ENCODE measurements at regions not wholly inside any gene's neighbourhood (a gene's known extent, or its start where the extent isn't known, plus 50 kb on each side); places are given as distances from the start of the nearest gene placed in this dataset.

DNA sequence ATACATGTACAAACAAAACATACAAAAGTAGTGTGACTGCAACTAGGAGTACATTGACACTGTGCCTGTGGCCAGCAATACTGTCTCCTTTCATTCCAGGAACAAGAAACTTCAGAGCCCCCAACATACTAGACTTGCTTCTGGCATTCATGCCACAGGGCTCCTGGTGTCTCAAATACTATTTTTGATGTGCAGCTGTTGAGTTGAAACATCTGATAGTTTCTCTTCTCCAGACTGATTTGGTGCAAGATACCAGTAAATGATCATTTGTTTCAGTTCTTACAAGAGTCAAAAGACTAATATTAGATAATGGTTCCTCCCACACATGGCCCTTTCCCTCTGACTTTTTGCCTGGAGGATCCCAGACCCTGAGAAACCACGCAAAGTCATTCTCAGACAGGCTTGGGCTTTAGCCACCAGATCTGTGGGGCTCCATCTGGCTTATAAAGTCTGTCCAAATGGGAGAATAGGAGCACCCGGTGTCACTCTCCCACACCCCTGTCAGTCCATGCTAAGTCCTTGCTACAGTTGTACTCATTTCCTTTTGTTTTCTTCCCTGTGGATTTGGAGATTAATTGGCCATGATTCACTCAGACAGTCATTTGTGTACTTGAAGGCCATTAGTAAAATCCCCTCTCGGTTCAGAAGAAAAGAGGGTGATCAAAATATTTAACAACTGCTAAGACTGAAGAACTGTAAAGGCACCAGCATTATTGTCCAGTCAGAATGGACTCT, 163.5 kb upstream of the RUNX1 start:
- CTCF ChIA-PET: no interaction called here
- Histone ChIP-seq H3K4me2 (no peak overlapping the region), H3K4me1 (peaks cover 9% of the 10 kb centered on the region), H3K9me3 (no peaks in the 10 kb centered on the region), H3K4me3 (no peak overlapping the region), H3K27ac (no peak overlapping the region)
- no peak for DNase-seq (ENCODE audit: low read depth in 1 of 2, low spot score in 1 of 2)
- FAIRE-seq: no peak
- POLR2A ChIA-PET: no interaction called here
- ATAC-seq: no peak
- TF ChIP-seq, protein P1, sequence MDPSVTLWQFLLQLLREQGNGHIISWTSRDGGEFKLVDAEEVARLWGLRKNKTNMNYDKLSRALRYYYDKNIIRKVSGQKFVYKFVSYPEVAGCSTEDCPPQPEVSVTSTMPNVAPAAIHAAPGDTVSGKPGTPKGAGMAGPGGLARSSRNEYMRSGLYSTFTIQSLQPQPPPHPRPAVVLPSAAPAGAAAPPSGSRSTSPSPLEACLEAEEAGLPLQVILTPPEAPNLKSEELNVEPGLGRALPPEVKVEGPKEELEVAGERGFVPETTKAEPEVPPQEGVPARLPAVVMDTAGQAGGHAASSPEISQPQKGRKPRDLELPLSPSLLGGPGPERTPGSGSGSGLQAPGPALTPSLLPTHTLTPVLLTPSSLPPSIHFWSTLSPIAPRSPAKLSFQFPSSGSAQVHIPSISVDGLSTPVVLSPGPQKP (IDR thresholded peaks at IDR 0.05; ENCODE audit: low read depth, low read length): no peak
- TF ChIP-seq HOXB13 (CRISPR knock-in tag; IDR thresholded peaks at IDR 0.05; ENCODE audit: low read depth) (no peak), TFCP2L1 (CRISPR knock-in tag; IDR thresholded peaks at IDR 0.05) (no peak), PHF8 (IDR thresholded peaks at IDR 0.05; ENCODE audit: borderline replicate concordance, low read depth) (no peak), CHD2 (IDR thresholded peaks at IDR 0.05; ENCODE audit: low read length, partially characterized antibody) (no peak)
- WGBS (ENCODE audit: missing lambda C conversion rate): 49% methylated on average over 3 of the region's 3 CpGs

DNA sequence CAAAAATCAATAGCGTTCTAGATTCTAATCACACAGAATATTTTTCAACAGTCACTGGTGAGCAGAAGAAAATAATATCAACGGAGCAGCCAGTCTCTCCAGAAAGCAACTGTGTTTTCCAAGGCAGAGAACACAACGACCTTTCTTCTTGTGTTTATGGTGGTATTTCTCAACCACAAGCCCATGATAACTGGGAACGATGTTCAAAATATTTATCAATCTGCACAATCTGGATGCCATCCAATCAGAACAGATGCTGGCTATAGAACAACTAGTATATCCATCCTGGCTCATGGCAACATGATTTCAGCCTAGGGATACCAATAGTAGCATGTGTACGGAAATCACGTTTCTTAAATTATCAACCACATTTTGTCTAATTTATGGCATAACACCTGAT, 162.7 kb upstream of the RUNX1 start:
- POLR2A ChIA-PET: no interaction called here
- CTCF ChIA-PET: no interaction called here
- 66% methylated on average over 6 of the region's 6 CpGs for WGBS (ENCODE audit: missing lambda C conversion rate)
- FAIRE-seq (no peak), ATAC-seq (no peak), DNase-seq (ENCODE audit: low read depth in 1 of 2, low spot score in 1 of 2) (no peak)
- TF ChIP-seq FOSB (CRISPR knock-in tag; IDR thresholded peaks at IDR 0.05) (no peak), EHF (CRISPR knock-in tag; IDR thresholded peaks at IDR 0.05) (no peak)
- TF ChIP-seq, protein P2, sequence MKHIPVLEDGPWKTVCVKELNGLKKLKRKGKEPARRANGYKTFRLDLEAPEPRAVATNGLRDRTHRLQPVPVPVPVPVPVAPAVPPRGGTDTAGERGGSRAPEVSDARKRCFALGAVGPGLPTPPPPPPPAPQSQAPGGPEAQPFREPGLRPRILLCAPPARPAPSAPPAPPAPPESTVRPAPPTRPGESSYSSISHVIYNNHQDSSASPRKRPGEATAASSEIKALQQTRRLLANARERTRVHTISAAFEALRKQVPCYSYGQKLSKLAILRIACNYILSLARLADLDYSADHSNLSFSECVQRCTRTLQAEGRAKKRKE (CRISPR knock-in tag; IDR thresholded peaks at IDR 0.05; ENCODE audit: low read depth): no peak
- Histone ChIP-seq H3K4me3 (no peak overlapping the region), H3K4me2 (no peak overlapping the region), H3K4me1 (peaks cover under 1% of the 10 kb centered on the region; the same call in 1 of the 3 replicates), H3K27ac (no peak overlapping the region), H3K9me3 (no peaks in the 10 kb centered on the region)

DNA sequence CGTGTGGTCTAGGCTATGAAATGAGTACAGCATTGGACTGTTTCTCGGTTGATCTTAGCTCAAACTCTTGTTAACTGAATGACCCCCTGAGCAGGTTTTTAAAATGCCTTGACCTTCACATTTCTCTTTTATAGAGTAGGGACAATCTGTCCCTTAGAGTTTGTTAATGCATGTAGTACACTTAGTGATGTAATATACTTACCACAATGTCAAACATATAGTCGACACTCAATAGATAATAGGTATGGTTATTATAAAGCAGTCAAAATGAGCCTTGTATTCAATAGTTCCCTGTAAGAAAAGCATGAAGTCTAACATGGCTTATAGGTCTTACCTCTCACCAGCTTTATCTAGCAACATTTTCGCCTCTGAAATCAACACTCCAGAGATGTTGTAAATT, 161.0 kb upstream of the RUNX1 start:
- Histone ChIP-seq H3K4me2 (no peak overlapping the region), H3K27ac (no peak overlapping the region), H3K4me1 (no peaks in the 10 kb centered on the region), H3K9me3 (no peaks in the 10 kb centered on the region), H3K4me3 (no peak overlapping the region)
- TF ChIP-seq, protein P3, sequence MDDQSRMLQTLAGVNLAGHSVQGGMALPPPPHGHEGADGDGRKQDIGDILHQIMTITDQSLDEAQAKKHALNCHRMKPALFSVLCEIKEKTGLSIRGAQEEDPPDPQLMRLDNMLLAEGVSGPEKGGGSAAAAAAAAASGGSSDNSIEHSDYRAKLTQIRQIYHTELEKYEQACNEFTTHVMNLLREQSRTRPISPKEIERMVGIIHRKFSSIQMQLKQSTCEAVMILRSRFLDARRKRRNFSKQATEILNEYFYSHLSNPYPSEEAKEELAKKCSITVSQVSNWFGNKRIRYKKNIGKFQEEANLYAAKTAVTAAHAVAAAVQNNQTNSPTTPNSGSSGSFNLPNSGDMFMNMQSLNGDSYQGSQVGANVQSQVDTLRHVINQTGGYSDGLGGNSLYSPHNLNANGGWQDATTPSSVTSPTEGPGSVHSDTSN (IDR thresholded peaks at IDR 0.05): no peak
- TF ChIP-seq CHD2 (IDR thresholded peaks at IDR 0.05; ENCODE audit: low read length, partially characterized antibody): no peak
- TF ChIP-seq, protein P2 (CRISPR knock-in tag; IDR thresholded peaks at IDR 0.05; ENCODE audit: low read depth): no peak
- TF ChIP-seq, protein P4, sequence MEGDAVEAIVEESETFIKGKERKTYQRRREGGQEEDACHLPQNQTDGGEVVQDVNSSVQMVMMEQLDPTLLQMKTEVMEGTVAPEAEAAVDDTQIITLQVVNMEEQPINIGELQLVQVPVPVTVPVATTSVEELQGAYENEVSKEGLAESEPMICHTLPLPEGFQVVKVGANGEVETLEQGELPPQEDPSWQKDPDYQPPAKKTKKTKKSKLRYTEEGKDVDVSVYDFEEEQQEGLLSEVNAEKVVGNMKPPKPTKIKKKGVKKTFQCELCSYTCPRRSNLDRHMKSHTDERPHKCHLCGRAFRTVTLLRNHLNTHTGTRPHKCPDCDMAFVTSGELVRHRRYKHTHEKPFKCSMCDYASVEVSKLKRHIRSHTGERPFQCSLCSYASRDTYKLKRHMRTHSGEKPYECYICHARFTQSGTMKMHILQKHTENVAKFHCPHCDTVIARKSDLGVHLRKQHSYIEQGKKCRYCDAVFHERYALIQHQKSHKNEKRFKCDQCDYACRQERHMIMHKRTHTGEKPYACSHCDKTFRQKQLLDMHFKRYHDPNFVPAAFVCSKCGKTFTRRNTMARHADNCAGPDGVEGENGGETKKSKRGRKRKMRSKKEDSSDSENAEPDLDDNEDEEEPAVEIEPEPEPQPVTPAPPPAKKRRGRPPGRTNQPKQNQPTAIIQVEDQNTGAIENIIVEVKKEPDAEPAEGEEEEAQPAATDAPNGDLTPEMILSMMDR (IDR thresholded peaks at IDR 0.05): no peak
- no peak for TF ChIP-seq EP300 (IDR thresholded peaks at IDR 0.05)
- TF ChIP-seq NR3C1 (IDR thresholded peaks at IDR 0.05): no peak
- TF ChIP-seq CHD4 (IDR thresholded peaks at IDR 0.05; ENCODE audit: borderline replicate concordance): no peak
- no peak for TF ChIP-seq ZFP36 (IDR thresholded peaks at IDR 0.05; ENCODE audit: borderline replicate concordance, partially characterized antibody)
- no peak for TF ChIP-seq CBX2 (IDR thresholded peaks at IDR 0.05; ENCODE audit: borderline replicate concordance, low read depth)
- TF ChIP-seq, protein P5, sequence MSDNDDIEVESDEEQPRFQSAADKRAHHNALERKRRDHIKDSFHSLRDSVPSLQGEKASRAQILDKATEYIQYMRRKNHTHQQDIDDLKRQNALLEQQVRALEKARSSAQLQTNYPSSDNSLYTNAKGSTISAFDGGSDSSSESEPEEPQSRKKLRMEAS (IDR thresholded peaks at IDR 0.05): no peak
- no peak for TF ChIP-seq NPAS2 (CRISPR knock-in tag; IDR thresholded peaks at IDR 0.05; ENCODE audit: borderline replicate concordance)
- no peak for TF ChIP-seq ZSCAN20 (CRISPR knock-in tag; IDR thresholded peaks at IDR 0.05)
- FAIRE-seq (no peak), ATAC-seq (no peak), DNase-seq (ENCODE audit: low read depth in 1 of 2, low spot score in 1 of 2) (no peak)
- 68% methylated on average over 4 of the region's 4 CpGs for WGBS (ENCODE audit: missing lambda C conversion rate)
- ChIA-PET POLR2A (no interaction called here), CTCF (interaction anchor here (0.7 kb wide), 1 partner anchor 11 kb away, joined by 3 read pairs; no protein-coding TSS in a partner anchor)

Data from A549 (cell line).